ENCODE measurements at regions not wholly inside any gene's neighbourhood (a gene's known extent, or its start where the extent isn't known, plus 50 kb on each side); places are given as distances from the start of the nearest gene placed in this dataset.
"Not testable (repeated sequence)": the region's sequence is repeated elsewhere in the genome, so short reads cannot be mapped to it uniquely, and the experiment has no call there.

DNA sequence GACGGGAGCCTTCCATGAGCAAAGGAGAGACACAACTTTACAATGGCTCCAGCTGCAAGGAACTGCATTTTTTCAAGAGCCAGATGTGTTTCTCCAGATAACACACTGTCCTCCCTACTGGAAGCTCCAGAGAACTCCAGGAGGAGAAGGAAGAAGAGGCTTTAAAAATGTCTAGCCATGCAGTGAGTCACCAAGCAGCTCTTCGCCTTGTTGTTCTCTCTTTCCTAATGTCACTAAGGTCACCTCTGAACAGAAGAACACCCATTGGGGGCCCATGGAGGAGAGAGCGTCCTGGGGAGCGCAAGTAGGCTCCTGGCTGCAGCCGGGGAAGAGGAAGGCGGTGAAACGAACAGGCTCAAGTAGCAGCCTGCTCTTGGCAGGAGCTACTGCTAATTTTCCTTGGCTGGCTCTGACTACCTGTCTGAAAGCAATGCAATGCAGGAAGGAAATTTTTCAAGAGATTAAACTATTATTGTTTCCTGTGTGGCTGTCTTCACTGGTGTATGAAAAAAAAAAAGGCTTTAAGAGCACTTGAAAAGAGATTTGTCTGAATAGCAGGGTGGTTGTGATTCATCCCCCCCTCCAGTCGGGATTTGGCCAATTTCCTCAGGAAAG is 321.9 kb downstream of the SETD4 start:
- DNase-seq: peak; percentile 54

DNA sequence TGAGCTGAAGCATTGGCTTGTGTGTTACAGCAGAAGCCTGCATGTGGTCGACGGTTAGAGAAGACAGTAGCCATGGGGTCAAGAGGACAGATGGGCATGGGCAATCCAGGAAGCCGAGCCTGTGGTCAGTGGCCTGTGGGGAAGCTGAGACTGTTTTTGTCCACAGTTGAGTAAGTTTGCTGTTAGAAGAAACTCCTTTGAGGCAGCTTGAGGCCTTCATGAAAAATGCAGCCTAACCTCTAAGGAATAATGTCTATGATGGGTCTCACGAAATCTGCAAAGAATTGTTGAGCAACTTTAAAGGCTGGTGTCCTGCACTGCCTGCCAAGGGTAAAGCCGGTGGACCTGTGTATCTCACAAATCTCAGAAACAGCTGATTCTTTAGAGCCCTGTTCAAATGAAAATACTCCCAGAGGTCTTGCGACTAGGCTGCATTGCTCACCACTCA is 322.4 kb downstream of the SETD4 start:
- DNase-seq: peak; percentile 13

DNA sequence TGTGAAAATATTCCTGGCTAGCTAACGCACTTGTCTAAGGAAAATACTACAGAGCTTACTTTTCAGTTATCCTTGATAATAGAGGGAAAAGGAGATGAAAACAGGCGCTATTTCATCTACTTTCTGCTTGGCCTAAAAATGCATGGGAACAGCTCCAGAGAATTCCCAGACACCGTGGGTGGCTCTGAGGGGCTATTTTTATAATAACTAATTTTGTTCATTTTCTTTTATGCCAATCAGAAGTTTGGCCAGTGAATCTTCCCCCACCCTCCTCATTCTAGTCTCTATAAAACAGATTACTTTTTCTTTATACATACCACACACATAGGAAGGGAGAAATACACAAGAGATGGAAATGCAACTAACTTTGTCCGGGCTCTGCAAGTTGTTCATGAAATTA is 322.9 kb downstream of the SETD4 start:
- no peak for DNase-seq

DNA sequence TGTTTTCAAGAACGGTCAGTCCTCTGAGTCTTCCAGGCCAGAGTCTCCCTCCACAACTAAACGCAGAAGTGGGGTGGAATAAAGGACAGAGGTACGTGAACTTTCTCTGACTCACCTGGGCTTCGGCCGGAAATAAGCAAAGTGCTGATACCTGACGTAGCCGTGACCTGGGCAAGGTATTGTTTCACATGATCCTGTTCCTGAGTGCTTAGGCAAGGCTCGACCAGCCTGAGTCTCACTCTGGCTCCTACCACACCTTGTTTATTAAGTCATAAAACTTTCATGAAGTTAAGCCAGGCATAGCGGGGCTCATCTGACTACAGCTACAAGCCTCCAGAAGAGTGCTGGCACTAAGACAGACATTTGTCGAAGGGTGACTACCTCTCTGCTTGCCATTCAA is 327.5 kb downstream of the SETD4 start:
- DNase-seq: no peak

DNA sequence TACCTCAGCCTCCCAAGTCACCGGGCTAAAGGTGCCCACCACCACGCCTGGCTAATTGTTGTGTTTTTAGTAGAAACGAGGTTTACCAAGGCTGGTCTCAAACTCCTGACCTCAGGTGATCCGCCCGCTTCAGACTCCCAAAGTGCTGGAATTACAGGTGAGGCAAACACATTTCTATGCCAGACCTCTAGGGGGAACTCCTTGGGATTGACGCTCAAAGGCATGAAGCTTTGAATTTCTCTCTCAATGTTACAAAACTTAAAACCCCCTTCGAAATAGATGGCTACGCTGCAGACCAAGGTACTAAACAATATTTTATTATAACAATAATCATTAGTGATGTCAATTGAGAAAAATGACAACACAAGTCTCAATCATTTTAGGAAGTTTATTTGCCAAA is 330.0 kb downstream of the SETD4 start:
- DNase-seq: no peak

DNA sequence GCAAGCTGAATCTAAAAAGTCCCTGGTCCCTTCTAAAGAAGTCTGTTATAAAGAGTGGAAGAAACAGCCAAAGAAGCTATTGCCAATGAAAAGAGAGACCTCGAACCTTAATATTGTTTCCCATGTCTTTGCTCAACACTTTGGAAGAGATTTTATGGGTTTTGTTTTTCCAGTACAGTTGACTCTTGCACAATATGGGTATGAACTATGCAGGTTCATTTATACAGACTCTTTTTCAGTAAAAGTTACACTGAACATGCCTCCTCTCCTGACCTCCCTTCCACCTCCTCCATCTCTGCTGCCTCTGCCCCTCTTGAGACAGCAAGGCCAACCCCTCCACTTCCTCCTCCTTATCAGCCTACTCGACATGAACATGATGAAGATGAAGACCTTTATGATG is 332.5 kb downstream of the SETD4 start:
- no peak for DNase-seq

DNA sequence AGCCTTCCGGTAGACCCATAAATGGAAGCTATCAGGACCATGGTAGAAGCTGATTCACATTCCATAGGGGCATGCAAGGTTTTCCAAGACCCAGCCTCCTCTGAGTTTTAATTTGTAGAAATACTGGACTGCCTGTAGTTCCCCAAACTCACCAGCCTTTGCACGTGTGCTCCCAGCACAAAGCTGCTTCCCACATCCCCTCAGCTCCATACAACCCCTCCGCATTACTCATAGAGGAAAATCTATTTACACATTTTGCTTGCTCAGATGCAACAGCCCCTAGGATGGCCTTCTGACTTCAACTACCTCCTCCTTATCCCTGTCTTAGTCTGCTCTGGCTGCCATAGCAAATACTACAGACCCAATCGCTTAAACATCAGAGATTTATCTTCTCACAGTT is 336.2 kb downstream of the SETD4 start:
- DNase-seq: no peak

DNA sequence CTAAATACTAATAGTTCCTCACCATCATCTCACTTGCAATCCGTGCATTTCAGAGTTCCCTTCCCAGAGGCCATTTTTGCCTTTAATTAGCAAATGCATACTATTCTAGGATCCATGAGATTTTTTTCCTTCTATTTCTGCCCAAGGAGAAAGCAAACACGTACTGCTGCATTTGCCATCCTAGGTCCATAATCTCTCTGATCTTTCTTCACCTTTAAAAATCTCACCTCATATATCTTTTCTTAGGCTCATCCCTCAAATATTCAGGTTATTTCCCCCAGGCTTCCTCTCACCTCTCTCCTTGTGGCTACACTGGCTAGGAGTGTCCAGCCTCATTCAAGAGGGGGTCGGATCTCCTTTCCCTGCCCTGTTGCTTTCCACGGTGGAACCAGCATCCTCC is 338.6 kb downstream of the SETD4 start:
- DNase-seq: no peak

DNA sequence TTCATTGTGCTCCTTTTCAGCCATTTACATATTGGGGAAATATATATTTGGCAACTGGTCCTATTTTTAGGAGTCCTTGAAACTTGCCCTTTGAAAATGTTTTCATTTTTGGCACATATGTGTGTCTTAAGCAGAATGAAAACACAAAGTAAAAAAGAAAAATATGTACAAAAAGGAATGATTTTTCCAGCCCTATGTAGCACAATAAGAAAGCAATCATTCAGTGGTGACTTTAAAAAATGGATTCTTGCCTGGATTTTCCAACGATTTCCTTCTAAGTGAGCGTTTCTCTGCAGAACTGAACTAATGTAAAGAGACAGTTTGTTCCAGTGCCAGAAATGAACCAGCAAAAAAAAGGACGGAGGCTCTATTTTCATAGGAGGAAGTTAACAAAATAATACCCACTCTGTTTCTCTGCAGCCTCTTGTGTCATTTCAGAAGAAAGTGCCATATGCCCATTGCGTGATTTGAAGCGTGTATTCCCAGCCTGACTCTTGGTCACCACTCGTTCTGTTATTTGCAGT is 340.1 kb downstream of the SETD4 start:
- peak; percentile 5 for DNase-seq

DNA sequence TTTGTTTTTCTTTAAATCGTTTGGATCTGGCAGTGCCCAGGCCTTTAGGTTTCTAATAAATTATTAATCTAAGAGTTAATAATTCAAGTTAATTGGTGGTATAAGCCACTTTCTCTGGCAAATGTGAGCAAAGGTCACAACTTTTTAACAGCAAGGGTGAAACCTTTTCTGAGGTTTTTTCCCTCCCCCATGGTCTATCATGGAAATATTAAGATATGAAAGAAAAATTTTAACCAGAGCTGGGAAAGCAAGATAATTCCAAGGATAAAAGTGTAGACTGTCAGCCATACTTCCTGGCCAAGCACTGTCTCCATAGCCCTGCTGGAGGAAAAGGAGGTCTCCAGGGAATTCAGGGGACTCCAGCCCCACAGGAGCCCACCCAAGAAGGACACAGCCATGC is 341.2 kb downstream of the SETD4 start:
- DNase-seq: no peak

DNA sequence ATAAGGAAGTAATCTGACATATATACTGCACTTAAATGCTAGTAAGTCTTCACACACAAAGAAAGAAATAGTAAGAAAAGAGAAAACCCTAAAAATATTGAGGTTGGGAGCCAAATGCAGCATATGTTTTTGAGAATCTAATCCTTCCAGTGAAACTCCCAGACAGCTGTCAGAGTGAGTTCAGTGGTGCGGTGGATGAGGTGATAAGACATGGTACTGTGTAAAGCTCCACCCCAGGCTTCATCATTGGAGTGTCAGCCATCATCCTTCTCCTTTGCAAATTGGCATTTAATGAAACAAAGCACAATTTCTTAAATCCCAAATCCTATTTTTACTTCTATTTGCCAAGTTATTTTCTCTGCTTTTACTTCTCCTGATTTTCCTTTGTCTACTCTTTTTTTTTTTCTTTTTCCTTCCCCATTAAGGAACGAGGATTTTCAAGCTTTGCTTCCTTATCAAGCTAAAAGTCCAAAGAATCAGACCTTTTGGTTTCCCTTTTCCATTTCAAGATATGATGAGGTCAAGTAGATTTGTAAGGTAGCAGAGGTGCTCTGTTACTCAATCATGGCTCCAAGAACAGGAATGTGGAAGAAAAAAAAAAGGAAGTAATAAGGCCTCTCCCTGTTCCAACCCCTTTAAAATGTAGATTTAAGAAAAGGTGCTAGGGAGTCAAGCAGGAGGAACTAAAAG is 343.3 kb downstream of the SETD4 start:
- no peak for DNase-seq

DNA sequence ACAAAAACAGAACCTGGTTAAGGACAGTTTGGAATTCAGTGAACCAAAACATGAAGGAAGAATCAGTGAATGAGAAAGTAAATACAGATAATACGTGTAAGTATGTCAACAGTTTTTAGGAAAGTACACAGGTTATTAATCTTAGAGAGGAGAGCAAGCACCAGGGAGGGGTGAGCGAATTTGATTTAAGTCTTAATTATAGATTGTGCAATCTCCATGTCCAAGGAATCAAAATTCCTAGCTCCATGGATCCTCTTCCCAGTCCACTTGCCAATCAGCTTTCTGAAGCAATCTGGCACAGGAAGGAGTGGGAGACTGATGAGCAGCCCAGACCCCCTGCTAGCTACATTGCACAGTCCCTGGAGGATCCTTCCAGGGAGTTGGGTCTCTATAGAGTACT is 346.4 kb downstream of the SETD4 start:
- DNase-seq: no peak

DNA sequence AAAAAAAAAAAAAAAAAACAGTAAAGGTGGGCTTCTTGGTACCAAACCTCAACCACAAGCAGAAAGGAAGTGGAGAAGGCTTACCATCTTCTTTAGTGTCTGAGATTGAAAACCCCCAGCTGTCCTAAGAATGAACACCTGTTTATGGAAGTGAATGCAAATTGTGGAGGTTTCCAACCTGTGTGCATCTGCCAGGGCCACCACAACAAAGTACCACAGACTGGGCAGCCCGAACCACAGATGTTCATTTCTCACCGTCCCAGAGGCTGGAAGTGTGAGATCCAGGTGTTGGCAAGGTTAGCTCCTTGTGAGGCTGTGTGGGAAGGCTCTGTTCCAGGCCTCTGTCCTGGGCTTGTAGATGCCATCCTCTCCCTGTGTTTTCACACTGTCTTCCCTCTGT is 348.7 kb downstream of the SETD4 start:
- no peak for DNase-seq

DNA sequence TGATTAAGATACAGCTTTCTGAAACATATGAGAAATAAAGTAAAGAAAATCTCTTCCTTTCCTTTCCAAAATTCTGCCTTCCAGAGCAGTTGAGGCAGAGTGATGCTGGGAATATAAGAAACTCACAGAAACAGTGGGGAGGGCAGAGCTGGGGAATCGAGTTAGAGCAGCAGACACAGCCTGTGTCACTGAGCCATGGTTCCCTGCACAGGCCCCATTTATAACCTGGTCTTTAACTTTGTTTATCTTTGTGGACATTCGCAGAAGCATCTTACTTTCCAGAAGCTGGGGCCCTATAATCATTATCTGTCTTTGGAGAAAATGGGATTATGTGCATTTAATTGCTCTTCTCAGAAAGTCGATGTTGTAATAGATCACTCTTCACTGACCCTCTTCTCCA is 349.1 kb downstream of the SETD4 start:
- DNase-seq: no peak

DNA sequence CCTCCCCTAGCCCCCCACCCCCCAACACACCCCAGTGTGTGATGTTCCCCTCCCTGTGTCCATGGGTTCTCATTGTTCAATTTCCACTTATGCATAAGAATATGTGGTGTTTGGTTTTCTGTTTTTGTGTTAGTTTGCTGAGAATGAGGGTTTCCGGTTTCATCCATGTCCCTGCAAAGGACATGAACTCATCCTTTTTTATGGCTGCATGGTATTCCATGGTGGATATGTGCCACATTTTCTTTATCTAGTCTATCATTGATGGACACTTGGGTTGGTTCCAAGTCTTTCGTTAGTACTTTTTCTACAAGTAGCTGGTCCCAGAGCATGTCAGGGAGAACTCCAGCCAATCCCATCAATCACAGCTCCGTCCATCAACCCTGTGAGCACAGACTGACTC is 350.3 kb downstream of the SETD4 start:
- not testable (repeated sequence) for DNase-seq

DNA sequence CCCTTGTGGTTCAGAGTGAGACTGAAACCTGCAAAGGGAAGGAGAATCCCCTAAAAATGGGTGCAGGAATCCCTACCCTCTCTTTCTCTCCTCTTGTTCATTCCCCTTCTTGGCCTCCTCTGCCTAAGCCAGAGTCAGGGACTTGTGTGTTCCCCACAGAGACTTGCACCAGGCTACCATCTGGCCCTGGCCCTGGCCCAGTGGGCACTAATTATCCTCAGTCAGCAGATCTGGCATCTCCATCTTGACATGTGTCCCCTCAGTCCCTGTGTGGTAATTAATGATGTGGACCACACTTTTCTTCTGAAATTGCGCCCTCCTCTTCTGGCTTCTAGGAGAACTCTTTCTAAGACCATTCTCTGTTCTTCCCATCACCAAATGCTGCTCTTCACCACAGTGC is 354.4 kb downstream of the SETD4 start:
- no peak for DNase-seq

DNA sequence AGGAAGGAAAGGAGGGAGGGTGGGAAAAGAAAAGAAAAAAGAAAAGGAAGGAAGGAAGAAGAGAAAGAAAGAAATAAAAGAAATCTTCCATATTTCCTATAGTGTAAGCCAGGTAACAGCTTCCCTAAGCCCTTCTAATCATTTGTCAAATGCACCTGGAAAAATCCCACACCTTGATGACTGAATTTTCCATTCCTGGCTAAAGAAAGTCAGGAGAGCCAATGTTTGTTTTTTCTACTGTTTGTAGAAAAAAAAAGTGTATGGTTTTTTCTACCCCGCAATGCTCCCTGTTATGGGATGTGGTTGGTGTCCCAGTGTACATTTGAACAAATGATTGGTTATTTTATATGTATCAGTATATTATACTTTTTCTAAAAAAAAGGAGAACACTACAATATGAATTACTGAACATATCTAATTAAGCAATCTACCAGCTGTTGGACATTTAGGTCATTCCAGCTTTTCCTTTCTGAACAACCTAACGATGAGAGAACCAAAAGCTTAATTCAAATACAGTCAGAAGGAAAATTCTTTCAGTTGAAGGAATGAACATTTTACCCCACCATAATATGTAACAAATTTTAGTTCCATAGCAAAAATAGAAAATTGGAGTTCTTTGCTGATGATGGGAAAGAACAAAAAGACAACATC is 355.0 kb downstream of the SETD4 start:
- no peak for DNase-seq

DNA sequence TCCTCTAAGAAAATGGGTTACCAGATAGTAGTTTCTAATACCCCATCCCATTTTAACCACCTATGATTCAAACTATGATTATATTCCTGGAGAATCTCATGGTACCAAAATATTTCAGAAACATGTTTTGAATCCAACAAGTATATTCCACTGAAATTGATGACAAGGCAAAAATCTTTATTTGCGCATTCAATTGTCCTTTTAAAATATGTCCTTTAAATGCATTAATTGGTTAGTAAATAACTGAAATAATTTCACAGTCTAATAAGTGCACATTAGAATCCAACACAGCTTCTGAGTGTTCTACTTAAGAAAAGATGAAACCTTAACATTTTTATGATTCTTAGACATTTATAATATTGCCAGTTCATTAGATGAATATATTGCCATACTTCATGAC is 356.6 kb downstream of the SETD4 start:
- DNase-seq: no peak

DNA sequence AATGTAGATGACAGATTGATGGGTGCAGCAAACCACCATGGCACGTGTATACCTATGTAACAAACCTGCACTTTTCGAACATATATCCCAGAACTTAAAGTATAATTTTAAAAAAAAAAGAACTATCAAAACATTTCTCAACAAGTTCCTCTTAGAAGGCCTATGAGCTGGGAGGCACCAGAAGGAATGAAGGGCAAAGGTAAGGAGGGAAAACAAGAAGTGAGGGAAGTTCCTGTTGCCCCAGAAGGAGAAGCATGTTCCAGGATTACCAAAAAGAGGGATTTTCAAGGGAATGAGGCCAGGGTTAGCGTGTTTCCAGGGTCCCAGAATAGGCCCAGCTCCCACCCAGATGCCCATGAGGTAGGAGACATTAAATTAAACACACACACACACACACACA is 361.0 kb downstream of the SETD4 start:
- no peak for DNase-seq

DNA sequence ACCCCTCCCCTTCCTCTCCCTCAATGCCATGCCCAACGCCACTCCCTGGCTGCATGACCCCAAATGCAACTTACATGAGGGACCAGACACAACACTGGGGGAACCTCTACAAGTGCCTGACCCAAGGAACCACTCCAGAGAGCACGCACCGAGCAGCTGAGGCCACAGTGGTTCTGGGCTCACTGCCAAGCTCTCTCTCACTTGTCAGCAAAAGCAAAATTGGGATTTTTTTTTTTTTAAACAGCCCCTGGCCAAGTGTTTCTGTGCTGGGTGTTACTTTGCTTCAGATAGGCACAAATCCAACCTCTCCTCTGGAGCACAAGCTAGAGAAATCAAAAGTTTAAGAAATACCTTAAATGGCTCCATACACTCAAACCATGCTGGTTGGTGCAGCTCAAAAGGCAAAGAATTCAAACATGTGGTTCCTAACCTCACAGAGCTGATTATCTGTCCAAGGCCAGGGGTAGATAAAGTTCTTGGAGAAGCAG is 363.0 kb downstream of the SETD4 start:
- DNase-seq: peak; percentile 56

DNA sequence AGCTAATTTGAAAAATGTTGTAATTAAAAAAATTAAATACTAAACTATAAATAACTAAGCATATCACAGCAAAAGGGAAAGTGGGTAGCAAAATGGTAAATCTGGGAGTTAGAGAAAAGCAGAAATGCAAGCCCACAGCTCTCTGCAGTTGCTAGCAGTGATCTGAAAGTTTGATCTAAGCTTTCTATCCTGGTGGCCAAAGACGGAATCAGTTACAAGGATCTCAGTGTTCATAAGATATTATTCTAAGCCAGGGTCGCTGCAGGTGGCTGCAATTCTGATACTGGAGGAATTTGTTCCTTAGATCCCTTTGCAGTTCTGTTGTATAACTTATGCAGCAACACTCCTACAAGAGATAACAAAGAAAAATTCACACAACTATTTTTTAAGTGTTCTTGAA is 363.7 kb downstream of the SETD4 start:
- DNase-seq: no peak

DNA sequence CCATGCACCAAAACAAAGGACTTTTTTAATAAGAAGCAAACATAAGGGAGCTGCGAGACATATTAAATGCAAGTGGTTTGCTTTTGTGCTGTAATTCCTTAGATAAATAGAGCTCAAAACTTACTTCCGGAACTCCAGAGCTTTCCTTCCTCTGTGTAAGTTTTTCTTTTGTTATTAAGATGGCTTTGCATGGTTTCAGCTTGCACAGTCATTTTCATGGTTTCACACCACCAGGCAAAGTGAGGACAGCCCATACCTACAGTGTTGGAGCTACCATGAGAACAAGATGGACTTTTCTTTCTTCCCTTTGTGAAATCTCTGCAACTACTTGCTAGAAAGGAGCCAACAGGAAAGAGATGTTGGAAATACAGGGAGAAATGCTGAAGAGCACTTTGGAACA is 368.0 kb downstream of the SETD4 start:
- DNase-seq: peak; percentile 8

DNA sequence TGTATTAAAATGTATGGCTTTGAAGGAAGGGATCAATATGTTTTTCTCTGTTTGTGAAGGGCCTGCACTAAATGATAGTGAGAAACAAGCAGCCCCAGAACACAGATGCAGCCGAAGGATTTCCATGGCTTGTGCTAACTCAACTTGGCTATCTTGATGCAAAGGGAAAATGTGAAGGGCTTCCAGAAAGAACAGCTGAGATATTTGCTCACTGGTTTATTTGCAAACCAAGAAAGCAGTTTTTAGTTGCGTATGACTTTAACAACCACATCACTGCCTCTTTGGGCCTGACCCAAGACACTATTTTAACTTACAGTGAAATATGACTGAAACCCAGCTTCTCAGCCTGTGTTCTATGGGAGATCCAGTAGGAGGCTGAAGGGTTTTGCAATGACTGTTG is 369.9 kb downstream of the SETD4 start:
- no peak for DNase-seq

DNA sequence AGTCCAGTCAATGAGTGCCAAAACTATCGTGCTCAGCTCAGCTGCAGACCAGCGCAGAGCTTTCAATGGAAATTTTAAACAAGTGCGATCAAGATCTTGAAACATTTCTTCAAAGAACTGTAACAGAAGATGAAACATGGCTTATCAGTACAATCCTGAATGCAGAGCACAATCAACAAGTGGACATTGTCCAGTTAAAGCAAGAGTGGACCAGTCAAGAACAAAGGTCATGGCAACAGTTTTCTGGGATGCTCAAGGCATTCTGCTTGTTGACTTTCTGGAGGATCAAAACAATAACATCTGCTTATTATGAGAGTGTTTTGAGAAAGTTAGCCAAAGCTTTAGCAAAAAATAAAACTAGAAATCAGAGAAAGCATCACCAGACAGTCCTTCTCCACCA is 374.2 kb downstream of the SETD4 start:
- DNase-seq: no peak
